Calu3 (cell line): ENCODE measurements at regions not wholly inside any gene's neighbourhood (a gene's known extent, or its start where the extent isn't known, plus 50 kb on each side); places are given as distances from the start of the nearest gene placed in this dataset.

Source experiments
- BruUV-seq: library from RNA; stranded (reverse); fragments of 400-500 nt; replicated peaks from 2 replicates; lab custom pipeline; 2021; lab: Mats Ljungman, UMichigan
- CTCF ChIA-PET: fragments of 300-600 bp; sonication (Branson Sonifier 250); formaldehyde crosslinking; loops from one replicate; lab custom pipeline; 2022; ENCODE audit warnings: antibody characterized with exemption; lab: Charles Lee
- DNase-seq: peaks from one replicate; pipeline ENCODE4 v3.0.0; 2022
- H3K27ac Mint-ChIP-seq: one replicate; pipeline ENCODE4 v1.8.0; 2022; ENCODE audit warnings: mixed read lengths; ENCODE audit not compliant: unreplicated experiment
- H3K27me3 Mint-ChIP-seq: one replicate; pipeline ENCODE4 v1.8.0; 2022; ENCODE audit warnings: mixed read lengths; ENCODE audit not compliant: unreplicated experiment
- H3K36me3 Mint-ChIP-seq: one replicate; pipeline ENCODE4 v1.8.0; 2022; ENCODE audit warnings: mild to moderate bottlenecking, moderate library complexity, mixed read lengths; ENCODE audit not compliant: insufficient read depth, unreplicated experiment
- H3K4me1 Mint-ChIP-seq: one replicate; pipeline ENCODE4 v1.8.0; 2022; ENCODE audit warnings: mild to moderate bottlenecking, low read depth, mixed read lengths; ENCODE audit not compliant: unreplicated experiment
- H3K4me3 Mint-ChIP-seq: one replicate; pipeline ENCODE4 v1.8.0; 2022; ENCODE audit warnings: mild to moderate bottlenecking, low read depth, moderate library complexity, mixed read lengths; ENCODE audit not compliant: unreplicated experiment
- H3K9me3 Mint-ChIP-seq: one replicate; pipeline ENCODE4 v1.8.0; 2022; ENCODE audit warnings: low read depth, mixed read lengths; ENCODE audit not compliant: unreplicated experiment
- CTCF ChIP-seq: fragments of 200-600 bp; IDR thresholded peaks from one replicate; pipeline ENCODE4 v1.8.0; 2022; ENCODE audit warnings: antibody characterized with exemption; ENCODE audit not compliant: unreplicated experiment
- intact Hi-C: fragments of 100-400 bp; cut with micrococcal nuclease; formaldehyde crosslinking; loops from one replicate; pipeline ENCODE4 v1.10.0; 2022; ENCODE audit not compliant: unreplicated experiment

- Mint-ChIP-seq H3K9me3 (no peaks in the 10 kb centered on the region), H3K36me3 (no peaks in the 10 kb centered on the region), H3K4me1 (no peaks in the 10 kb centered on the region), H3K4me3 (no peak overlapping the region), H3K27me3 (no peaks in the 10 kb centered on the region), H3K27ac (no peak overlapping the region)
- CTCF ChIA-PET = no interaction called here
- no TSS peak for BruUV-seq
- no peak for DNase-seq
- intact Hi-C loops = no loop called here
- TF ChIP-seq CTCF = no peak
These were observed 128.8 kb downstream of the FOXG1 start for GRCh38 chr14:28895389-28895788.

GRCh38 chr14:28896337-28896736 lies 129.8 kb downstream of the FOXG1 start:
- BruUV-seq = no TSS peak
- no peaks in the 10 kb centered on the region for H3K36me3 Mint-ChIP-seq
- H3K4me1 Mint-ChIP-seq = no peaks in the 10 kb centered on the region
- no peaks in the 10 kb centered on the region for H3K9me3 Mint-ChIP-seq
- CTCF ChIA-PET = interaction anchor here (0.5 kb wide), 1 partner anchor 83 kb away, joined by 3 read pairs; no protein-coding TSS in a partner anchor
- H3K4me3 Mint-ChIP-seq = no peak overlapping the region
- TF ChIP-seq CTCF = no peak
- no peak for DNase-seq
- H3K27ac Mint-ChIP-seq = no peak overlapping the region
- H3K27me3 Mint-ChIP-seq = no peaks in the 10 kb centered on the region
- intact Hi-C loops = no loop called here

GRCh38 chr14:28901631-28902030 lies 135.0 kb downstream of the FOXG1 start:
- Mint-ChIP-seq H3K36me3 (no peaks in the 10 kb centered on the region), H3K4me1 (no peaks in the 10 kb centered on the region), H3K27ac (no peak overlapping the region), H3K27me3 (no peaks in the 10 kb centered on the region), H3K9me3 (no peaks in the 10 kb centered on the region), H3K4me3 (no peak overlapping the region)
- no TSS peak for BruUV-seq
- CTCF ChIA-PET = no interaction called here
- no peak for TF ChIP-seq CTCF
- DNase-seq = no peak
- intact Hi-C loops = loop anchor here (10.0 kb wide), 1 partner anchor 63 kb away; no protein-coding TSS in a partner anchor

GRCh38 chr14:28902930-28903329 lies 136.3 kb downstream of the FOXG1 start:
- no TSS peak for BruUV-seq

More at GRCh38 chr14:28902930-28903329, 136.3 kb downstream of the FOXG1 start:
- TF ChIP-seq CTCF = no peak
- H3K9me3 Mint-ChIP-seq = no peaks in the 10 kb centered on the region
- CTCF ChIA-PET = no interaction called here
- no peak overlapping the region for H3K4me3 Mint-ChIP-seq
- H3K27ac Mint-ChIP-seq = no peak overlapping the region
- DNase-seq = no peak
- no peaks in the 10 kb centered on the region for H3K27me3 Mint-ChIP-seq
- H3K4me1 Mint-ChIP-seq = no peaks in the 10 kb centered on the region
- intact Hi-C loops = loop anchor here (10.0 kb wide), 1 partner anchor 62 kb away; no protein-coding TSS in a partner anchor
- H3K36me3 Mint-ChIP-seq = no peaks in the 10 kb centered on the region
